WTC11 (cell line): ENCODE measurements at regions not wholly inside any gene's neighbourhood (a gene's known extent, or its start where the extent isn't known, plus 50 kb on each side); places are given as distances from the start of the nearest gene placed in this dataset.

Experiments
- ATF2 ChIP-seq: sonication (generic); formaldehyde crosslinking; IDR thresholded peaks from 2 replicates; pipeline ENCODE4 v1.8.1; 2022; ENCODE audit warnings: low read depth, missing genetic modification reagents, borderline replicate concordance
- CREB1 ChIP-seq: sonication (generic); formaldehyde crosslinking; IDR thresholded peaks from 2 replicates; pipeline ENCODE4 v1.8.0; 2023; ENCODE audit warnings: mild to moderate bottlenecking, missing genetic modification reagents
- PRDM15 ChIP-seq: sonication (generic); formaldehyde crosslinking; IDR thresholded peaks from 2 replicates; pipeline ENCODE4 v1.8.0; 2022; ENCODE audit warnings: missing genetic modification reagents
- SMAD4 ChIP-seq: sonication (generic); formaldehyde crosslinking; IDR thresholded peaks from 2 replicates; pipeline ENCODE4 v1.8.0; 2022; ENCODE audit warnings: mild to moderate bottlenecking, missing genetic modification reagents
- TF ChIP-seq, protein P1 (sequence below): sonication (generic); formaldehyde crosslinking; IDR thresholded peaks from 2 replicates; pipeline ENCODE4 v1.8.1; 2023; ENCODE audit warnings: mild to moderate bottlenecking, moderate library complexity, missing genetic modification reagents
- TF ChIP-seq, protein P2 (sequence below): fragments of 200-600 bp; IDR thresholded peaks from 2 replicates; pipeline ENCODE4 v1.8.0; 2022; ENCODE audit warnings: antibody characterized with exemption

DNA sequence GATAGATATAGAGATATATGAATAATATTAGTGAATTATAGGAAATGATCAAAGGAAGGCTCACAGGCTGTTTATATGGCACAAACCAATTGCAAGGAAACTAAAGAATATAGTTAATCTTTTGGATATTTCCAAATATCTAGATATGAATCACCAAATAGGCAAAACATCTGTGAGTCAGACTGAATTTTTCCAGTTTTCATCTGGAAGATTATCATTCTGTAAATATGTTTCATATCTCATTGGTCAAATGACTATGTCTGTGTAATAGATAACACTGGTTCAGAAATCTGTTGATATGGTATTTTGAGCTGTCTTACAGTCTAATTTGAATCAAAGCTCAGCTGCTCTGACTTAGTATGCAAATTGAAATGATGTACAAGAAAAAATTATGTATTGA is 303.6 kb downstream of the FAM133A start:
- TF ChIP-seq, protein P1, sequence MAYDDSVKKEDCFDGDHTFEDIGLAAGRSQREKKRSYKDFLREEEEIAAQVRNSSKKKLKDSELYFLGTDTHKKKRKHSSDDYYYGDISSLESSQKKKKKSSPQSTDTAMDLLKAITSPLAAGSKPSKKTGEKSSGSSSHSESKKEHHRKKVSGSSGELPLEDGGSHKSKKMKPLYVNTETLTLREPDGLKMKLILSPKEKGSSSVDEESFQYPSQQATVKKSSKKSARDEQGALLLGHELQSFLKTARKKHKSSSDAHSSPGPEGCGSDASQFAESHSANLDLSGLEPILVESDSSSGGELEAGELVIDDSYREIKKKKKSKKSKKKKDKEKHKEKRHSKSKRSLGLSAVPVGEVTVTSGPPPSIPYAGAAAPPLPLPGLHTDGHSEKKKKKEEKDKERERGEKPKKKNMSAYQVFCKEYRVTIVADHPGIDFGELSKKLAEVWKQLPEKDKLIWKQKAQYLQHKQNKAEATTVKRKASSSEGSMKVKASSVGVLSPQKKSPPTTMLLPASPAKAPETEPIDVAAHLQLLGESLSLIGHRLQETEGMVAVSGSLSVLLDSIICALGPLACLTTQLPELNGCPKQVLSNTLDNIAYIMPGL = no peak
- no peak for TF ChIP-seq SMAD4
- no peak for TF ChIP-seq CREB1
- TF ChIP-seq, protein P2, sequence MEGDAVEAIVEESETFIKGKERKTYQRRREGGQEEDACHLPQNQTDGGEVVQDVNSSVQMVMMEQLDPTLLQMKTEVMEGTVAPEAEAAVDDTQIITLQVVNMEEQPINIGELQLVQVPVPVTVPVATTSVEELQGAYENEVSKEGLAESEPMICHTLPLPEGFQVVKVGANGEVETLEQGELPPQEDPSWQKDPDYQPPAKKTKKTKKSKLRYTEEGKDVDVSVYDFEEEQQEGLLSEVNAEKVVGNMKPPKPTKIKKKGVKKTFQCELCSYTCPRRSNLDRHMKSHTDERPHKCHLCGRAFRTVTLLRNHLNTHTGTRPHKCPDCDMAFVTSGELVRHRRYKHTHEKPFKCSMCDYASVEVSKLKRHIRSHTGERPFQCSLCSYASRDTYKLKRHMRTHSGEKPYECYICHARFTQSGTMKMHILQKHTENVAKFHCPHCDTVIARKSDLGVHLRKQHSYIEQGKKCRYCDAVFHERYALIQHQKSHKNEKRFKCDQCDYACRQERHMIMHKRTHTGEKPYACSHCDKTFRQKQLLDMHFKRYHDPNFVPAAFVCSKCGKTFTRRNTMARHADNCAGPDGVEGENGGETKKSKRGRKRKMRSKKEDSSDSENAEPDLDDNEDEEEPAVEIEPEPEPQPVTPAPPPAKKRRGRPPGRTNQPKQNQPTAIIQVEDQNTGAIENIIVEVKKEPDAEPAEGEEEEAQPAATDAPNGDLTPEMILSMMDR = no peak
- TF ChIP-seq PRDM15 (CRISPR knock-in tag) = no peak
- TF ChIP-seq ATF2 (CRISPR knock-in tag) = no peak
